Endodermal cell (in vitro differentiated cells): ENCODE measurements at regions not wholly inside any gene's neighbourhood (a gene's known extent, or its start where the extent isn't known, plus 50 kb on each side); places are given as distances from the start of the nearest gene placed in this dataset.

Experiments
- DNase-seq: peaks from one replicate; pipeline ENCODE4 v3.0.0-alpha.2; 2017
- H3K27ac ChIP-seq: 2 replicates; pipeline ENCODE4 v1.5.1; 2013; ENCODE audit warnings: mild to moderate bottlenecking, low read depth, low read length, moderate library complexity
- H3K27me3 ChIP-seq: 2 replicates; pipeline ENCODE4 v1.6.1; 2013; ENCODE audit warnings: mild to moderate bottlenecking, low read length, moderate library complexity; ENCODE audit not compliant: insufficient read depth, control insufficient read depth, poor library complexity, severe bottlenecking
- H3K36me3 ChIP-seq: 2 replicates; pipeline ENCODE4 v1.7.0; 2013; ENCODE audit warnings: mild to moderate bottlenecking, low read length, moderate library complexity; ENCODE audit not compliant: control insufficient read depth, insufficient read depth
- H3K4me1 ChIP-seq: one replicate; pipeline ENCODE4 v1.7.0; 2013; ENCODE audit warnings: low read length; ENCODE audit not compliant: control insufficient read depth, insufficient read depth
- H3K4me3 ChIP-seq: 2 replicates; pipeline ENCODE4 v1.5.1; 2013; ENCODE audit warnings: mild to moderate bottlenecking, low read length, moderate library complexity
- H3K9ac ChIP-seq: 2 replicates; pipeline ENCODE4 v1.6.1; 2013; ENCODE audit warnings: mild to moderate bottlenecking, low read length, moderate library complexity; ENCODE audit not compliant: poor library complexity, severe bottlenecking; ENCODE audit errors: extremely low read depth
- H3K9me3 ChIP-seq: 2 replicates; pipeline ENCODE4 v1.6.1; 2013; ENCODE audit warnings: mild to moderate bottlenecking, low read length, moderate library complexity; ENCODE audit not compliant: control insufficient read depth
- H3K27ac Mint-ChIP-seq: 2 replicates; pipeline ENCODE4 v1.8.0; 2020; ENCODE audit warnings: mixed read lengths
- H3K27me3 Mint-ChIP-seq: 2 replicates; pipeline ENCODE4 v1.8.0; 2021; ENCODE audit warnings: mild to moderate bottlenecking, mixed read lengths; ENCODE audit not compliant: insufficient read depth
- H3K36me3 Mint-ChIP-seq: 2 replicates; pipeline ENCODE4 v1.8.0; 2020; ENCODE audit warnings: low read depth, mixed read lengths
- H3K4me1 Mint-ChIP-seq: 2 replicates; pipeline ENCODE4 v1.8.0; 2020; ENCODE audit warnings: mixed read lengths
- H3K4me3 Mint-ChIP-seq: 2 replicates; pipeline ENCODE4 v1.8.0; 2020; ENCODE audit warnings: mild to moderate bottlenecking, moderate library complexity, mixed read lengths
- H3K9me3 Mint-ChIP-seq: 2 replicates; pipeline ENCODE4 v1.8.0; 2020; ENCODE audit warnings: mild to moderate bottlenecking, mixed read lengths
- CTCF ChIP-seq: fragments of 200-600 bp; sonication (generic); conservative IDR thresholded peaks from 2 replicates; pipeline ENCODE4 v1.5.0; 2021; ENCODE audit warnings: antibody characterized with exemption, mild to moderate bottlenecking
- WGBS, 2 experiments: methylation state at CpG; one replicate each; pipeline versions ENCODE4 v1.1.5 to v1.1.7; 2013; ENCODE audit warnings: missing lambda C conversion rate in 2 of 2, mixed read lengths in 1 of 2; ENCODE audit not compliant: insufficient coverage in 1 of 2, insufficient read length in 1 of 2; 5-methylcytosine and 5-hydroxymethylcytosine counted together

GRCh38 chr3:13932578-13933295 is 52.9 kb upstream of the WNT7A start:
- H3K9me3 ChIP-seq = no peaks in the 10 kb centered on the region
- no peaks in the 10 kb centered on the region for H3K36me3 ChIP-seq
- no peak overlapping the region for H3K27ac ChIP-seq
- Mint-ChIP-seq H3K4me3 (no peak overlapping the region), H3K27ac (no peak overlapping the region), H3K36me3 (no peaks in the 10 kb centered on the region), H3K4me1 (peaks cover 3% of the 10 kb centered on the region), H3K27me3 (peaks cover 71% of the 10 kb centered on the region), H3K9me3 (peaks cover 29% of the 10 kb centered on the region)
- no peak overlapping the region for H3K4me3 ChIP-seq
- no peaks in the 10 kb centered on the region for H3K4me1 ChIP-seq
- no peak for DNase-seq
- WGBS, 2 experiments = 93 to 95% methylated on average over 64 to 70 of the region's 70 CpGs
- no peaks in the 10 kb centered on the region for H3K27me3 ChIP-seq
- no peak for TF ChIP-seq CTCF
- H3K9ac ChIP-seq = no peak overlapping the region

DNA sequence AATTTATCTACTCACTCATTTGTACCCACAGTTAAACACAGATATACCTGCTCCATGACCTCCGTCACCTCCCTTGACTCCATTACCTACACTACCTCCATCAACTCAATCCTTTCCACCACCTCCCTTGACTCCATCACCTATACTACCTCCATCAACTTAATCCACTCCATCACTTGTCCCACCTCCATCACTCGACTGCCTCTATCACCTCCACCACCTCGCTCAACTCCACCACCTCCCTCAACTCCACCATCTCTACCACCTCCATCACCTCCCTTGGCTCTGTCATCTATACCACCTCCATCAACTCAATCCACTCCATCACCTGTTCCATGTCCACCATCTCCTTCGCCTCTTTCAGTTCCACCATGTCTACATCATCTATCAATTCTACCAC is 51.3 kb upstream of the WNT7A start:
- Mint-ChIP-seq H3K27me3 (peaks cover 60% of the 10 kb centered on the region), H3K27ac (no peak overlapping the region), H3K4me3 (no peak overlapping the region), H3K4me1 (peaks cover 3% of the 10 kb centered on the region), H3K9me3 (peaks cover 32% of the 10 kb centered on the region), H3K36me3 (no peaks in the 10 kb centered on the region)
- no peak for DNase-seq
- WGBS, 2 experiments = 89 to 97% methylated on average over 4 of the region's 4 CpGs
- H3K4me3 ChIP-seq = no peak overlapping the region
- TF ChIP-seq CTCF = no peak
- H3K36me3 ChIP-seq = no peaks in the 10 kb centered on the region
- peaks cover 9% of the 10 kb centered on the region for H3K9me3 ChIP-seq
- H3K27me3 ChIP-seq = no peaks in the 10 kb centered on the region
- no peaks in the 10 kb centered on the region for H3K4me1 ChIP-seq
- H3K9ac ChIP-seq = no peak overlapping the region
- H3K27ac ChIP-seq = no peak overlapping the region
